ENCODE measurements at regions not wholly inside any gene's neighbourhood (a gene's known extent, or its start where the extent isn't known, plus 50 kb on each side); places are given as distances from the start of the nearest gene placed in this dataset.

DNA sequence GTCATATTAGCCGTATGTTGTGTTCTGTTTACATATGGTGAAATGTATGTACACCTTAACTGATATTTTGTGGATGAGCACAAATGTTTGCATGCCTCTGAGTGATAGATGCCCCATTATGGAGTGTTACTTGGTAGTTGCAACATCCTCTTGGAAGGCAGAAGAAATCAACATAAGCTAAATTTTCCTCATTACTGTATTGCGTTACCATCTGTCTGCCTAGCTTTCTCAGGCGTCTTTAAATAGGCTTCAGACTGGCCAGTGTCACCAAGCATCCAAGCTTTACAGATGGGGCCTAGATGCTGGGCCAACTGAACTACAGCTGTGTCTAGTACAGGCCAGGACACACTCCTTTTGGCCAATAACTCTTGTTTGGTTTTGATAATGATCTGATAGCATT is 250.6 kb downstream of the SAMD5 start:
- TF ChIP-seq, protein P1, sequence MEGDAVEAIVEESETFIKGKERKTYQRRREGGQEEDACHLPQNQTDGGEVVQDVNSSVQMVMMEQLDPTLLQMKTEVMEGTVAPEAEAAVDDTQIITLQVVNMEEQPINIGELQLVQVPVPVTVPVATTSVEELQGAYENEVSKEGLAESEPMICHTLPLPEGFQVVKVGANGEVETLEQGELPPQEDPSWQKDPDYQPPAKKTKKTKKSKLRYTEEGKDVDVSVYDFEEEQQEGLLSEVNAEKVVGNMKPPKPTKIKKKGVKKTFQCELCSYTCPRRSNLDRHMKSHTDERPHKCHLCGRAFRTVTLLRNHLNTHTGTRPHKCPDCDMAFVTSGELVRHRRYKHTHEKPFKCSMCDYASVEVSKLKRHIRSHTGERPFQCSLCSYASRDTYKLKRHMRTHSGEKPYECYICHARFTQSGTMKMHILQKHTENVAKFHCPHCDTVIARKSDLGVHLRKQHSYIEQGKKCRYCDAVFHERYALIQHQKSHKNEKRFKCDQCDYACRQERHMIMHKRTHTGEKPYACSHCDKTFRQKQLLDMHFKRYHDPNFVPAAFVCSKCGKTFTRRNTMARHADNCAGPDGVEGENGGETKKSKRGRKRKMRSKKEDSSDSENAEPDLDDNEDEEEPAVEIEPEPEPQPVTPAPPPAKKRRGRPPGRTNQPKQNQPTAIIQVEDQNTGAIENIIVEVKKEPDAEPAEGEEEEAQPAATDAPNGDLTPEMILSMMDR (IDR thresholded peaks at IDR 0.05), result no peak
- no peak for TF ChIP-seq ZFX (IDR thresholded peaks at IDR 0.05; ENCODE audit: borderline replicate concordance)
- H3K27ac ChIP-seq, result no peak overlapping the region

DNA sequence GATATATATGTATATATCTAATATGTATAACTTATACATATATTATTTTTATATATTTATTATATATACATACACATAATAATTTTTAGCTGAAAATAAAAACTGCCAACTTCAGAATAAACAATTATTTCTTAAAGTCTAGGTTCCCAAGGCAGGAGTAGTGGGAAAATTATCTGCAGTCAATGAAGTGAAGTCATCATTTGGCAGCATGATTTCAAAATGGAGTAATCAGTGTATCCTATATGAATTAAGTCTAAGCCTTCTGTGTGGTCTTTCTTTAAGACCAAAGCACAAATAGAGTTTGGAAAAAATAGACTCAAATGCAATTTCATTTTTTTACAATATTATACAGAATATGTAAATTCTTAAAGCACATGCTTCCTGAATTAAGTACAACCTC is 251.0 kb downstream of the SAMD5 start:
- TF ChIP-seq ZFX (IDR thresholded peaks at IDR 0.05; ENCODE audit: borderline replicate concordance), result no peak
- TF ChIP-seq, protein P1 (IDR thresholded peaks at IDR 0.05), result no peak

DNA sequence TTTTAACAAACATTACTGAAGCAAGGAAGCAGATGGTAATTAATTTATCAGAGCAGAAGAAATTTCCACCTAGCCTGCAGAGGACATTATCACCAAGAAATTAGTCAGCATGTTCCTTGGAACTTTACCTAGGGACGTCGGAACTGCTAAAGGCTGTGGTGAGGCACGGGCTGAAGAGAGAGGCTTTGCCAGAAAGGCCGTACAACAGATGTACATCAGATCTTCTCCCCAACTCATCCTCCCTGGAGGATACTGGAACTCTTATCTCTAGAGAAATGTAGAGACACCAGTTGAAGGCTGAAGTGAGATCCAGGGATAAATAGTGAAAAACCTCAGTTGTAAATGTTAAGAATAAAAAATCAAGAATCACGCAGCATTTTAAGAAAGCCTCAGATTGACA is 257.1 kb downstream of the SAMD5 start:
- H3K27ac ChIP-seq, result no peak overlapping the region
- TF ChIP-seq, protein P1 (IDR thresholded peaks at IDR 0.05), result no peak
- TF ChIP-seq ZFX (IDR thresholded peaks at IDR 0.05; ENCODE audit: borderline replicate concordance), result no peak

More for the DNA sequence above, 251.0 kb downstream of the SAMD5 start:
- no peak overlapping the region for H3K27ac ChIP-seq

DNA sequence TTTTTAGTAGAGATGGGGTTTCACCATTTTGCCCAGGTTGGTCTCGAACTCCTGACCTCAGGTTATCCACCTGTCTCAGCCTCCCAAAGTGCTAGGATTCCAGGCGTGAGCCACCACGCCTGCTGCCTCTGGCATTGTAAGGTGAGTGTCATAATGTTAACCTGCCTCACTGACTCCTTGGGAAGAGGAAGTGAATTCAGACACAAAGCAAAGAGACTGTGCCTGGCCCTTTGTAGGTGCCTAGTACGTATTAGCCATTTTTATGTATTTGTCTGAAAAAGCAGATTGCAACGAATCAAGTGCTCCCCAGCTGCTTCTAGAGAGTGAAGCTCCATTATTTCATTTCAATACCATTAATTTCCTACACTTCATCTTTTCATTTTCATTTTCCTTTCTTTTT is 260.5 kb downstream of the SAMD5 start:
- peak overlapping the region; percentile 19; the same call in 1 of the 2 replicates for H3K27ac ChIP-seq
- TF ChIP-seq ZFX (IDR thresholded peaks at IDR 0.05; ENCODE audit: borderline replicate concordance), result no peak
- TF ChIP-seq, protein P1 (IDR thresholded peaks at IDR 0.05), result no peak

DNA sequence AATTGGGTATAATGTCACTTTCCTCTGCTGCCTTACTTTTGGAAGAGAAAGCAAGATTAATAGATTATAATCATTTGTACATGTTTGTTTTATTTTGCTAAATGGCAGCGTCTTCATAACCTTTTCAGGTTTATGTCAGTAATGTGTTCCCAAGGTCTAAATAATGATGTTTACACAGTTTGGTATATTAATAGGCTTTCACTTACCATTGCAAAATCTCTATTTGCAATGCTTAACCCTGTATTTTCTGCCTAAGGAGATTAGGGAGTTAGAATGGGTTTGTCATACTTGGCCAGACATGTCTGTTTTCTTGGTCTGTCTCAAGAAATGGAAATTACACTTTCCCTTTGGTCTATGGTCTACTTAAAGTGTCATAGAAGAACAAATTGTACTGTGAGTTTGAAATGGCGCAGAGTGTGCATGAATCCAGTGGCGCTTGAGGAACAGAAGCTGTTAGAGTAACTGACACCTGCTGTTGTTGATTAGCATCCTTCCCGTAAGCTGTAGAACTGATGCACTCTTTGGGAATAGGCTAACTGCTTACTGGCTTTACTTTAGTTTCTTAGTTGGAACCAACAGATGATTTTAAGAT is 261.1 kb downstream of the SAMD5 start:
- no peak for TF ChIP-seq ZFX (IDR thresholded peaks at IDR 0.05; ENCODE audit: borderline replicate concordance)
- TF ChIP-seq, protein P1 (IDR thresholded peaks at IDR 0.05), result no peak
- H3K27ac ChIP-seq, result peak overlapping the region; percentile 19; the same call in 1 of the 2 replicates

DNA sequence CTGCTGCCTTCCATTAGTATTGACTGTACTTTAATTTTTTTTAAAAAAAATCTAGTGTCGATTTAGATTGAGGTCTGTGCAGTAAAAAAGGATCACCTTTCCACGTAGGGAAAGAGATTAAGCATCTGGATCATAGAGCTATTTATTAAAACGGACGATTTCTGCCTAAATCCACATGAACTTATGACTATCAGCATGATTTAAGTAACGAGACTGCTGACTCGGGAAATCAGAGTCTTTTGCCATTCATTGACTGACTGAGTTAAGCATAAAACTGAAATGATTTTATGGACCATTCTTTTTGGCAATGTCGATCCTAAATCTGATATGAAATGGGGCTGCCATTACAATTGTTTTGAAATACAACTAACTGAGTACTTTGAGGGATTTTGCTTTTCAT is 261.7 kb downstream of the SAMD5 start:
- TF ChIP-seq, protein P1 (IDR thresholded peaks at IDR 0.05), result no peak
- TF ChIP-seq ZFX (IDR thresholded peaks at IDR 0.05; ENCODE audit: borderline replicate concordance), result no peak
- no peak overlapping the region for H3K27ac ChIP-seq

DNA sequence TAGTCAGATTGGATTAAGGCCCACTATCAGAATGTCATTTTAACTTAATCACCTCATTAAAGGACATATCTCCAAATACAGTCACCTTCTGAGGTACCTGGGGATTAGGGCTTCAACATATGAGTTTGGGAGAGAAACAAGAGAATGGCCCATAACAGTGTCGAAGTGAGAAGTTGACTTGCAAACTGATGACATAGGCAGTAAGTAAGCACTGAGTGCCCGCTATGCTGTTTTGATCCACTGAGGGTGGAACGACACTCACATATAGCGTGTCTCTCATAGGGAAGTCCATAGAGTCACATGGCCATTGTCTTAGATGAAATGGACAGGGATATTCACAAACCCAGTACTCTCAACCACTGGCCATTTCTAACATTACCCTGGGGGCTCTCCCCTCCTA is 264.2 kb downstream of the SAMD5 start:
- TF ChIP-seq, protein P1 (IDR thresholded peaks at IDR 0.05), result no peak
- no peak for TF ChIP-seq ZFX (IDR thresholded peaks at IDR 0.05; ENCODE audit: borderline replicate concordance)
- no peak overlapping the region for H3K27ac ChIP-seq
